ENCODE measurements at regions not wholly inside any gene's neighbourhood (a gene's known extent, or its start where the extent isn't known, plus 50 kb on each side); places are given as distances from the start of the nearest gene placed in this dataset.
A peak's percentile ranks its signal among the peaks of the same experiment; 100 is the strongest.

GRCh38 chr2:45337481-45337880, 273.6 kb downstream of the SRBD1 start:
- no peak overlapping the region for H3K4me3 ChIP-seq
- peak in 1 of 2 donors; percentile 38 for DNase-seq (ENCODE audit: low spot score in 2 of 2)
- WGBS: 67% methylated on average over 1 of the region's 3 CpGs
- no peaks in the 10 kb centered on the region for H3K9me3 ChIP-seq
- H3K27me3 ChIP-seq: no peaks in the 10 kb centered on the region
- H3K4me1 ChIP-seq: no peaks in the 10 kb centered on the region
- TF ChIP-seq POLR2AphosphoS5 (IDR thresholded peaks at IDR 0.05): no peak
- no peak for TF ChIP-seq POLR2A (IDR thresholded peaks at IDR 0.05)
- TF ChIP-seq CTCF (IDR thresholded peaks at IDR 0.05): no peak
- no peak for TF ChIP-seq EP300 (IDR thresholded peaks at IDR 0.05)
- no peak overlapping the region for H3K27ac ChIP-seq
- H3K36me3 ChIP-seq: no peaks in the 10 kb centered on the region

- H3K9me3 ChIP-seq: no peaks in the 10 kb centered on the region
- no peaks in the 10 kb centered on the region for H3K27me3 ChIP-seq
- DNase-seq (ENCODE audit: low spot score in 2 of 2): no peak
- no peak overlapping the region for H3K27ac ChIP-seq
- TF ChIP-seq POLR2AphosphoS5 (IDR thresholded peaks at IDR 0.05) (no peak), EP300 (IDR thresholded peaks at IDR 0.05) (no peak), CTCF (IDR thresholded peaks at IDR 0.05) (no peak), POLR2A (IDR thresholded peaks at IDR 0.05) (no peak)
- 98% methylated on average over 15 of the region's 17 CpGs for WGBS
- no peak overlapping the region for H3K4me3 ChIP-seq
- H3K4me1 ChIP-seq: no peaks in the 10 kb centered on the region
- H3K36me3 ChIP-seq: no peaks in the 10 kb centered on the region
Observed at GRCh38 chr2:45334205-45334604, 276.9 kb downstream of the SRBD1 start.

- H3K27me3 ChIP-seq: no peaks in the 10 kb centered on the region
- WGBS: 100% methylated on average over 1 of the region's 1 CpG
- H3K36me3 ChIP-seq: no peaks in the 10 kb centered on the region
- H3K4me3 ChIP-seq: no peak overlapping the region
- no peak overlapping the region for H3K27ac ChIP-seq
- TF ChIP-seq EP300 (IDR thresholded peaks at IDR 0.05) (no peak), POLR2AphosphoS5 (IDR thresholded peaks at IDR 0.05) (no peak), CTCF (IDR thresholded peaks at IDR 0.05) (no peak), POLR2A (IDR thresholded peaks at IDR 0.05) (no peak)
- DNase-seq (ENCODE audit: low spot score in 2 of 2): no peak
- no peaks in the 10 kb centered on the region for H3K4me1 ChIP-seq
- H3K9me3 ChIP-seq: no peaks in the 10 kb centered on the region
Observed at GRCh38 chr2:45332567-45332966, 278.5 kb downstream of the SRBD1 start.

DNA sequence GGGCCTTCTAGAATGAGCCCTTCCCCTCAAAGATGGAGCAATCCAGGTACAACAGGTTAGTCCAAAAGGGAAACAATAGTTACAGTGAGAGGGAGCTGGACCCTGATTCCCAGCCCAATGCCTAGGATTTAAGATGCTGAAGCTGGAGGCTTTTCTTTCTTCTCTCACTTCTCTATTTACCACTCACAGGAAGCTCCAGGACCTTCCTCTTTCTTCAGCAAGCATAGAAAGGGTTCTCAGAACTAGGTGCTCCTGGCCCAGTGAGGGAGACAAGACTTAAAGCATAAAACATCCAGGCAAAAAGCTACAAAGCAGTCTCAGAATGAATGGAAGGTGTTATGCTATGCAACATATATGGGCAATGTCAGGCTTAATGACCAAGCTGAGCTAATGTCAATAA, 279.0 kb downstream of the SRBD1 start:
- H3K4me3 ChIP-seq: no peak overlapping the region
- H3K27me3 ChIP-seq: no peaks in the 10 kb centered on the region
- H3K9me3 ChIP-seq: no peaks in the 10 kb centered on the region
- H3K4me1 ChIP-seq: no peaks in the 10 kb centered on the region
- TF ChIP-seq POLR2AphosphoS5 (IDR thresholded peaks at IDR 0.05): no peak
- TF ChIP-seq CTCF (IDR thresholded peaks at IDR 0.05): no peak
- no peak for TF ChIP-seq POLR2A (IDR thresholded peaks at IDR 0.05)
- TF ChIP-seq EP300 (IDR thresholded peaks at IDR 0.05): no peak
- H3K27ac ChIP-seq: no peak overlapping the region
- no peak for DNase-seq (ENCODE audit: low spot score in 2 of 2)
- no peaks in the 10 kb centered on the region for H3K36me3 ChIP-seq

- H3K9me3 ChIP-seq: no peaks in the 10 kb centered on the region
- H3K36me3 ChIP-seq: no peaks in the 10 kb centered on the region
- no peak for TF ChIP-seq CTCF (IDR thresholded peaks at IDR 0.05)
- no peak for TF ChIP-seq POLR2AphosphoS5 (IDR thresholded peaks at IDR 0.05)
- TF ChIP-seq EP300 (IDR thresholded peaks at IDR 0.05): no peak
- TF ChIP-seq POLR2A (IDR thresholded peaks at IDR 0.05): no peak
- no peak for DNase-seq (ENCODE audit: low spot score in 2 of 2)
- H3K27ac ChIP-seq: no peak overlapping the region
- no peak overlapping the region for H3K4me3 ChIP-seq
- H3K4me1 ChIP-seq: no peaks in the 10 kb centered on the region
- 73% methylated on average over 7 of the region's 7 CpGs for WGBS
- no peaks in the 10 kb centered on the region for H3K27me3 ChIP-seq
Observed at GRCh38 chr2:45331410-45331786, 279.7 kb downstream of the SRBD1 start.

Data from suprapubic skin (tissue), 4 donors.